ENCODE measurements at regions not wholly inside any gene's neighbourhood (a gene's known extent, or its start where the extent isn't known, plus 50 kb on each side); places are given as distances from the start of the nearest gene placed in this dataset.

GRCh38 chr7:73964786-73965185, 63.2 kb upstream of the ELN start:
- no peak for DNase-seq

GRCh38 chr7:73966062-73966940, 61.7 kb upstream of the ELN start:
- DNase-seq = no peak

GRCh38 chr7:73966941-73967831, 60.8 kb upstream of the ELN start:
- DNase-seq = no peak

GRCh38 chr7:73967832-73968290, 60.1 kb upstream of the ELN start:
- DNase-seq = no peak

- DNase-seq = no peak
These were observed 59.5 kb upstream of the ELN start for GRCh38 chr7:73968487-73968886.

GRCh38 chr7:73969991-73970390, 58.0 kb upstream of the ELN start:
- DNase-seq = no peak

GRCh38 chr7:73970801-73971229, 57.2 kb upstream of the ELN start:
- DNase-seq = no peak

GRCh38 chr7:73971322-73971703, 56.7 kb upstream of the ELN start:
- no peak for DNase-seq

- peak in 1 of 2 experiments; percentile 54 for DNase-seq
These were observed 56.1 kb upstream of the ELN start for GRCh38 chr7:73971704-73972341.

- no peak for DNase-seq
These were observed 55.4 kb upstream of the ELN start for GRCh38 chr7:73972614-73973013.

- DNase-seq = no peak
These were observed 54.9 kb upstream of the ELN start for GRCh38 chr7:73973091-73973490.

- no peak for DNase-seq
These were observed 53.6 kb upstream of the ELN start for GRCh38 chr7:73974101-73974947.

- DNase-seq = no peak
These were observed 52.7 kb upstream of the ELN start for GRCh38 chr7:73974948-73975926.

GRCh38 chr7:73976761-73977618, 51.0 kb upstream of the ELN start:
- DNase-seq = peak in 1 of 2 experiments; percentile 24

- peak in 1 of 2 experiments; percentile 38 for DNase-seq
These were observed 50.1 kb upstream of the ELN start for GRCh38 chr7:73977619-73978618.
